ENCODE measurements at regions not wholly inside any gene's neighbourhood (a gene's known extent, or its start where the extent isn't known, plus 50 kb on each side); places are given as distances from the start of the nearest gene placed in this dataset.

DNA sequence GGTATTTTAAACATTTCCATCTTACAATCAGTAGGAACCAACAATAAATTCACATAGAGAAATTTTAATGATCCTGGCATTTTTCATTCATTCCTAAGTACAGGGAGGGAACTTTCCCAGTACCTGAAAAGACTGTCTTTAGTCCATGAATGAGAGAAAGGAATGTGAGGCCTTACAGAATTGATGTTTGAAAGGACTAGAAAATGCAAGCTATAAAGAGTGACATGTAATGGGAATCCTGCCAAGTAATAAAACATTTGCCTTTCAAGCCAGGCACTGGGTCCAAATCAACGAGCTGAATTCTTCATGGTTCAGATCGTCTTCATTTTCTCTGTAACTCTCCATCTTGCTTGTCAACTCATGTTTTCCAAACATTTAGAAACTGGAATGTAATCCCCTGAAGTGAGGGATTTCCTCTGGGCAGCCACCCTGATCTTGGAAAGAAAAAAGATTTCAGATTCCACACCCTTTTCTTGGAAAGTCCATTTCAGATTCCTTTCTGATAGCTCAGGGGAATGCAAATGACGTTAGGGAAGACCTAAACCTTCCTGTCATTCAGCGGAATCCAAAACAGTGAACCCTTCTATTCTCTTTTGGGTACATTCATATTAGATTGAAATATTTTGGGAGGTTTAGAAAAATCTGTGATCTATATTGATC, 315.8 kb downstream of the SH3GL2 start:
- no peak for DNase-seq (ENCODE audit: low read depth in 2 of 2)

DNA sequence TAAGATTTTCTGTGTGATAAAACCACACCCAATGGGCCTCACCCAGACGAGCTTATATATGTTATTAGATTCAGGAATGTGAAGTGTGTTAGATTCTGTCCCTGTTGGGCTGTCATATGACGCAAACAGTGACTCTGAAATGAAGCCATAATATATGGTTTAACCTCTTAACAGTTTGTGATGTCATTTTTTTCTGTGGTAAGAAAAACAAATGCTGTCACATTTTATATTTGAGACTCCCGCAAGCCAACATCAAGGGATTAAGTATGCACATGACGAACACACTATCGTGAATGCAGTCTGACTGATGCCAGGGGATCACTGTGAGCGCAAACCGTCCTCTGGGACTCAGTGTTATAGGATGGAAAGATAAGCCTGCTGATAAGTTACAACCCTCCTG, 321.7 kb downstream of the SH3GL2 start:
- DNase-seq (ENCODE audit: low read depth in 2 of 2) = no peak

DNA sequence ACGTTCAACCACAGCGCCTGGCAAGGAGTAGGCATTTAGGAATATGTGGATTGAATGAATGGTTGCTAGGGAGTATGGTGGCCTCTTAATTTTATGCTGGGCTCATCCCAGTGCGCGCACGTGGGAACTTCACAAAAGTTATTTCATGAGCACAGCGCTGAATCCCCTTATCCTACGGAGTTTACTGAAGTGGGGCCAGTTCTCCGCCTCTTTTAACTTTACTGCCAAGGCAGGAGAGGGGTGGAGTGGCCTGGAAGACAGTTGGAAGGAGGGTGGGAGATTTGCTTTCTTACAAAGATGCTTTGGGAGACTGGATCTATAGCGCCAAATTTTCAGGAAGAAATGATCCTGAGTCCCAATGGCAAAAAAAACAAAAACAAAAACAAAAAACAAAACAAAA, 326.5 kb downstream of the SH3GL2 start:
- no peak for DNase-seq (ENCODE audit: low read depth in 2 of 2)

DNA sequence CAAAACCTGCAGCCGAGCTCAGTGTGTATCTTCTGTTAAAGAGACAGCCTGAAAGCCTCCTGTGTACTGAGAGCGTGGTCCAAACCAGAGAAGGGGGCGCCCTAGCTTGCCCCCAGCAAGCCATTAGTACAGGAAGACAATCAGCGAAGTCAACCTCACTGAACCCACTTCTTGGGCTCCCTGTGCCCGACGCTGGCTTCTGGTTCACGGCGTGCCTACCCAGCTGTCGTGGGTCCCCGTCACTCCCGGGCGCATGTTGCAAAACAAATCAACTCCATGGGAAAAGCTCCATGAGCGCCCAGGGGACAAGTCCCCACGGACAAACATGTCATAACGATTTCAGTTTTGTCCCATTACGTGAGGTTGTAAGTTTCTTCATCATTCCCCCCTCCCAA, 326.9 kb downstream of the SH3GL2 start:
- no peak for DNase-seq (ENCODE audit: low read depth in 2 of 2)

DNA sequence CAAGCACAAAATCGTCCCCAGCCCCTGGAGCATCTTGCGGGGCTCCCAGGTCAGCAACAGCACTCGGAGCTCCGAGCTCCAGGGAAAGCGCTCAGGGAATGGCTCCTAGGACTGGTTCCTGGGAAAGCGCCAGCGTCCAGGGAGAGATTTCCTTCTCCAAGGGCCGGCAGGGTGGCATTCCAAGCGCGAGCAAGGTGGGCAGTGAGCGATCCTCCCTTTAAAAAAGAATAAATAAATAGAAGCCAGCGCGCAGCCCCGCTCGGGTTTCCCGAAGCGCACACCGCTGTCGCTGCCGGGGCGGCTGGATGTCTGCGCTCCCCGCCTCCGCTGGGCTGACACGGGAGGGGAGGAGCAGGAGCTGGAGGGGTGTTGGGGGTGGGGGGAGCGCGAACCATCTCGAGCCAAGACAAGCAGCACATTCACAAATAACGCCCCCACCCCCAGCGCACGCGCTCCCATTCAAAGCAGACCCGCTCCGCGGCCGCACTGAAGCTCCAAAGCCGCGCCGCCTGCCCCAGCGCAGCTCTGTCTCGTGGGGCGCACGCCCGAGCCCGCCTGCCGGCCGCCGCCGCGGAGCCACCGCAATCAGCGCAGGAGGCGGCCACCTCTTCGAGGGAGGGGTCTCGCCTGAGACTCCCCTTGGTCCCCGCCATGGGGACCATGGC, 327.4 kb downstream of the SH3GL2 start:
- no peak for DNase-seq (ENCODE audit: low read depth in 2 of 2)

DNA sequence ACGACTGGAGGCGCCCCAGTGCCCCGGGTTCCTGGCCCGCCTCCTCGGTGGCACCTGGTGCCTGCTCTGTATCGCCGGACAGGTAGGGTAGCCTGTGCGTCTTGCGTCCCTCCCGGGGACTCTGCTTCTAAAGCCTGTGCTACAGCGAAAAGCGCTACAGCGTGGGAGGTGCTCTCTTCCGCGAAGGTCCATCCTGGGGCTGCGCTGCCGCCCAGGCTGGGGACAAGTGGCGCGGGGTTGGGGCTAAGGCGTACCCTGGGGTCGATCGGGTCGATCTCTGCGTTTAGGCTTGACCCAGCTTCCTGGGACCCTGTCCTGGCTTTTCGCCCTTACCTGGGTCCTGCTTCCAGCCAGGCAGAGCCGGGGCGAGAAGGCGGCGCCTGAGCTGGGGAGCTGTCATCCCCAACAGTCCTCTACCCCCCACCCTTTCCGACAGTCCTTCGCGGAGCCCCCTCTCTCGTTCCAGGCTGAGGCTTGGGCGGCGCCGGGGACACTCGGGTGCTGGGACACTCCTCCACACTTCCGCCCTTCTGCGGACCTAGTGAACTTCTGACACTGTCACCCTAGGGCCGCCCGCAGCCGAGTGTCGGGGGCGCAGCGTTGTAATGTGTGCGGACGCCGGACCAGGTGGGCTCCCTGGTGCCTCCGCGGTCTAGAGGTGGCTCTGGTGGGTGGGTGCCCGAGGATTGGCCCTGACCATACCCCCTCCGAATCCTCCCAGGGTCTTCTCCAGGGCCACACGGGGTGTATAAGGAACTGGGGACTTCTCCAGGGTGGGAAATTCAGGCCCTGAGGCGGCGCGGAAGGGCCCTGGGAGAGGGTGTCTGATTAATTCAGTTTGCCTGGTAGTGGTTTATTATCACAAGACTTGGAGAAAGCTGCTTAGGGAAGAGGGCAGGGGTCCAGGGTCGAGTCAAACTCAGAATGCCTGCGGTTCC, 328.2 kb downstream of the SH3GL2 start:
- DNase-seq (ENCODE audit: low read depth in 2 of 2) = no peak

DNA sequence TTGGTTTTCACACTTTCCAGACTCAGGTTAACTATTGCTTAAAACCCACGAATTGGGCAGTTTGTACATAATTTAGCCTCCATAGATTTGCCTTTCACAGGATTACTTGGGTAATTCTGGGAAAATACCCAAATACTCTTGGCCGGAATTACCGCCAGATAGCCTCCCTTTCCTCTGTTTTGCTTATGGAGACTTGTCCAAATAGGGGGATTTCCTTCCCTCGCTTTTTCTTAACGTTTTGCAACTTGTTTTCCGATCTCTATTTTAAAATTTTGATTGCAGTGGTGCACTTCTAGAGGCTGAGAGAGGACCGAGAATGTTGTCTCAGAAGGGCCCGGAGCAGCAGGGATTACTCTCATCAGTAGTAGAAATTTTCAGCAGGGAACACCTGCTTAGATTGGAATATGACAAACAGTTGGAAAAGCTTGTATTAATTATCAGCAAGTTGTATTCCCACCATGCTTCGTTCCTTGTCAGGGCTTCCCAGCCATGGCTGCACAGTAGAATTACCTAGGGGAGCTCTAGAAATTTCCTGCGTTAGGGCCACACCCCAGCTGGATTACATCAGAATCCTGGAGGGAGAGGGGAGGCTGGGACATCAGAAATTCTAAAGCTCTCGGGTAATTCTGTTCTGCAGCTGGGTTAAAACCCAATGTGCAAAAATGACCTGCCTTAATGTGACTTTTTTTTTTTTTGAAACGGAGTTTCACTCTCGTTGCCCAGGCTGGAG, 329.1 kb downstream of the SH3GL2 start:
- DNase-seq (ENCODE audit: low read depth in 2 of 2) = no peak

DNA sequence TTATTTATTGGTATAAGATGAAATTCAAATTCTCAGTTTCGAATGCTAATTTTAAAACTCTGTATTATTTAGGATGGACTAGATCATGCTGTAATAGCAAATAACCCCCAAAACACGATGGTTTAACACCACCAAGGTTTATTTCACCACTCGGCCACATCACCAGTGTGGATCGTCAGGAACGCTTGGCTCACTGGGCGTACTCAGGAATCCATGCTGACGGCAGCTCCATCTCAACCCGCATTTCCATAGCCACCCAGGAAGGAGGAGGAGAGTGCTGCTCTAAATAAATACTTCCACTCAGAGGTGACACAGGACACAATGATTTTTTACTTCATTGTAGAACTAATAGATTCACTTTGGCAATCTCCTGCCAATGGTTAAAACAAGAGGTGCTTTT, 347.4 kb downstream of the SH3GL2 start:
- no peak for DNase-seq (ENCODE audit: low read depth in 2 of 2)

DNA sequence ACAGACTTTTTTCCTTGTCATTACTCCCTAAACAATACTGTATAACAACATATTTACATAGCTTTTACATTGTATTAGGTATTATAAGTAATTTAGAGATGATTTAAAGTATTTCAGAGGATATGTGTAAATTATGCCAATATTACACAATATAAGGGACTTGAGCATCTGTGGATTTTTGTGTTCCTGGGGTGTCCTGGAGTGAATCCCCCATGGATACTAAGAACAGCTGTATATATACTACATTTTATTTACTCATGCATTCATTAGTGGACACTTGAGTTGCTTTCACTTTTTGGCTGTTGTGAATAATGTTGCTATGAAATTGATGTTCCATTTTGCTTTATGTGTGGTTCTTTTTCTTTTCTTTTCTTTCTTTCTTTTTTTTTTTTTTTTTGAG, 348.8 kb downstream of the SH3GL2 start:
- no peak for DNase-seq (ENCODE audit: low read depth in 2 of 2)

DNA sequence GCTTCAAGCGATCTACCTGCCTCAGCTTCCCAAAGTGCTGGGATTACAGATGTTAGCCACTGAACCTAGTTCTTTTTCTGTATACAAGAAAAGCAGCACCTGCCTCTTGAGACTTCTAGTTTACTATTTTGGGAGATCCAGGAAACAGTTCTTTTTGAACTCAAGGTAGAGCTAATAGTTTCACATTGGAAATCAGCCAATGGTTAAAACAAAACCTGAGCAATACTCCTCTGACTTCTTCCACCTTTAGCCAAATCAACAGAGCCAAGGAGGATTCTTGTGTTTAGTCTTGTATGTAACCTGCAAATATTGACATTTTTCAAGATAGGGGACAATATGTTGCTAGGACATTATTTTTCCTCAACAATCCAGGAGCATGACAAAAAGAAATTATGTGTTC, 349.4 kb downstream of the SH3GL2 start:
- DNase-seq (ENCODE audit: low read depth in 2 of 2) = no peak

DNA sequence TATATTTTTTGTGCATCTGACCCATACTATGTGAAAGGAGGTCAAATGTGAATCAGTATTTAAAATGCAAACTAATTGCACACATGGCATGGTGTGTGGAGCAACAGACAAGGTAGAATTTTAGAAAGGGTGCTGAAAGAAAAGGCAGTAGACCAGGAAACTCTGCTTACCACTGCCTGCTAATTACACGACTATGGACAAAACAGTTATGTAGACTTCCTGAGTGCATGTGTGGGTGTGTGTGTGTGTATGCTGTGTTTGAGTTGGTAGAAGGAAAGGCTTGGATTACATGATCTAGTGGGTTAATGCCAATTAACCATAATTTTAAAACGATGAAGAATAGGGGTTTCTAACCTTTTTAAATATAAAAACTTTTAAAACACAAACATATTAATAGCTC, 349.9 kb downstream of the SH3GL2 start:
- no peak for DNase-seq (ENCODE audit: low read depth in 2 of 2)

DNA sequence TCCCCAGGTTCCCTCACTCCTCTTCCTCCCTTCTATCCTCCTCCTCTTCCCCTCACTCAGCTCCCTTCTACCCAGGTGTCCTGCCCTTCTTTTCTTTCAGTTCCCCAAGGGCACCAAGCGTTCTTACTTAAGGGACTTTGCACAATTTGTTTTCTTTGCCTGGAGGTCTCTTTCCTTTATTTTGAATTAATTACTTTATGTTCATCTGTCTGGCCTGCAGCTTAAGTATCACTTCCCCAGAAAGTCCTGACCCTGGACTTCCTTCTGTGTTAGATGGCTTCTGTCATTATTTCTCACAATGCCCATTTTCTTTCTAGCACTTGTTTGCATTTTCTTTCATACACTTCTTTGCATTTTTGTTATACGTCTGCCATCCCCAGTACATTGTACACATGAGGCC, 350.6 kb downstream of the SH3GL2 start:
- no peak for DNase-seq (ENCODE audit: low read depth in 2 of 2)

DNA sequence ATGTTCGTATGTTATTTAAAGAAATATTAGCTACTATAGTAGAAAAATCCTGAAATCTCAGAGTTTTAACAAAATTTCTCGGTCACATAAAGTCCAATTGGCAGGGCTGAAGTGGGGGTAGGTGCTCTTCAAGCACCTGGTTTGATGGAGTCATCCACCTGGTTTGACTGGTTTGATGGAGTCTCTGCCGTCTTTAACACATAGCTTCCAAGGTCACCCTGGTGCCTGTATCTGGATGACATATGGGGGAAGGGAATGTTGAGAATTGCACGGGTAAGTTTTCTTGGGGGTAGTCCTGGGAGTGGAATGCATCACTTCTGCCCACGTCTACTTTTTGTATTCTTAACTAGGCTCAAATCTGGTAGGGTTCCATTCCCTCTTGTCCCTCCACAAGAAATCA, 351.2 kb downstream of the SH3GL2 start:
- DNase-seq (ENCODE audit: low read depth in 2 of 2) = no peak

DNA sequence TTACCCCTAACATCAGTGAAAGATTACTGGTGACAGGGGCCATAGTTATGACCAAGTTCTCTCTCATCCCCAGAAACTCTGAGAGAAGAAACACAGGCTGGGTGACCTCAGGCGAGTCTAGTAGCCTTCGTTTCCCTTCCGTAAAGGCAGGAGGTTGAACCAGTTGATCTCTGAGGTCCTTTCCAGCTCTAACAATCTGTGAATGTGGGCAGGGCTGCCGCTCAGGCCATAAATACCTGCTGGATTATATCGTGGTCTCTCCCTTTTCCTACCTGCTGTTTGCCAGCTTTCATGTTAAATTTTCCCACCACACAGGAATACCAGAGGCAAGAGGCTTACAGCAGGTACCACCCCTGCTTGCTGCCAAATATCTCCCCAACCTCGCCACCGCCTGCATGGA, 357.5 kb downstream of the SH3GL2 start:
- no peak for DNase-seq (ENCODE audit: low read depth in 2 of 2)

DNA sequence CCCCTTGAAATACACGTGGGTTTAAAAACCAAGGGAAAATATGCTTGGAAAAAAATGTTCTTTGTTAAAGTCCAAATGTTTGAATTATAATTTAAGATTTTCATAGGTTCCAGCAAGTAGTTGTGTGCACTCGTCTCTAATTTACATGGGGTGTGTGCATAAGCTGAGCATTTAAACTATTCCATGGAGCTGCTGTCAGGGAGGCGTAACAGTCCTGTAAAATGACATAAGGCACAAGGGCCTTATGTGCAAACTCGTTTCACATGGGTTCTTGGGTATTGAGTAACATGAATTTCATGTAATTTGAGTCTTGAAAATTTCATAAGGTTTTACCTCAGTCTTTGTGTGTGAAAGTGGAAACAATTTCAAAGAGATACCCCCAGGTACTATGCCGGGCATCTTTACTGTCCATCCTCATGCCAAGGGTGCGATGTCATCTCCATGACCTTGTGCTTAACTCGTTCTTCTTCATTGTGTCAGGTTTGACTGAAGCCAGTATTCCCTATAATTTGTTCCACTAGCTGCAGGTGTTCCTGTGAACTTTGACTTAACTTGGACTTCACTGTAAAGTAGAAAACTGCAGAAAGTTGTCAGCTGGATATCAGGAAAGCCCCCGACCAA, 359.3 kb downstream of the SH3GL2 start:
- no peak for DNase-seq (ENCODE audit: low read depth in 2 of 2)

DNA sequence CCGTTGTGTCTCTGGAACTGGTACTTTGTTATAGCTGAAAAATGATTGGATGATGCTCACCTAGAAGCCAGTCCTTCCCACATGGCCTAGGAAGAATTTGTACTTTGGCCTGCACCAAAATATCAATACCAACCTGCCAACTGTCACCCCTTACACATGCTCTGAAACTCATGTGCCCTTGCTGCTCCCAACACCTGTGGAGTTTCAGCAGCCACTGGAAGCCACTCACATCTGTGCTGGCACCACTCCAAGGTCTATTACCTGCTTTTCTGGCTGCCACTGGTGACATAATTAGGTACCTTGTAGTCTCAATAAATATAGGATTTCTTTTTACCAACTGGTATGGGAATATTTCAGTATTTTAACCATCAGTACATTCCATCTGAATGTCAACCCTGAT, 363.6 kb downstream of the SH3GL2 start:
- DNase-seq (ENCODE audit: low read depth in 2 of 2) = no peak

DNA sequence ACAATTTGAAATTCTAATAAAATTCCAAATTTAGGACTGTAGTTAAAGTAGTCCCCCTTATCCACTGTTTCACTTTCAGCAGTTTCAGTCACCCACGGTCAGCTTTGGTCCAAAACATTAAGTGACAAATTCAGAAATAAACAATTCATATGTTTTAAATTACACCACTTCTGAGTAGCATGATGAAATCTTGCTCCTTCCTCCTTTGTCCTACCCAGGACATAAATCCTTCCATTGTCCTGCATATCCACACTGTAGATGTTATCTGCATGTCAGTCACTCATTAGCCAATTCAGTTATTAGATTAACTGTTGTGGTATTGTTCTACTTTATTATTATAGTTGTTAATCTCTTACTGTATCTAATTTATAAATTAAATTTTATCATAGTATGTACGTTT, 376.5 kb downstream of the SH3GL2 start:
- DNase-seq (ENCODE audit: low read depth in 2 of 2) = no peak

DNA sequence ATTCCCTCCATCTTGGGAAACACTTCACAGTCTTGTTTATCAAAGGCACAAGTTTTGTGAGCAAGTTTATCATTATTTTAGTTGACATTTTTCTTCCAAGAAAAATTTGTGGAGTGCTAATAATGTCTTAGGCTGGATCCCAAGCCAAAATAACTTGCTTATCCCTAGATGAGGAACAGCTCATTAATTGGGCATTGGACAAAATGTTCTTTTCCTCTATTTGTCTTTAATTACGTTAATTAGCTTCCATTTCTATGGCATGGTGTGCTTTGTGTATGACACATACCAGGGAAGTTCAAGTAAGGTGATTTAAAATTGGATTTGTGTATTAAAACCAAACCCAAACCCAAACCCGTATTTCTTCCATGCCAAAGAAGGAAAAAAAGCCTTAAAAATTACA, 379.5 kb downstream of the SH3GL2 start:
- DNase-seq (ENCODE audit: low read depth in 2 of 2) = no peak

DNA sequence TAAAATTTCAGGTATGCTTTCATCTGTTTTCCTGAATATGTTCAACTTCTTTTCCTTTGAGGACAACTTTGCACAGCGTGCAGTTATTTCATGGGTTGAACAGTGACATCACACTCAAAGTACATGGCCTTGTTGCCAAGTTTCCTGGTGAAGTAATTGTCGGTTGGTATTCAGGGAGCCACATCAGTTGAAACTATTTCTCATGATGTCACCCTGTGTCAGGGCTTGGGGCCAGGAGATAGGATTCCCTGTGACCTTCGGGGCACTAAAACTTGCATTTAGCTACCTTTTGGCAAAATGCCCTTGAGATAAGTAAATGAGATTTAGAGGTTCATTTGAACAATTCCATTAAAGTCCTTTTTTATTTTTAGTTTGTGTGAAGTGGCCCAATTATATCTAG, 383.9 kb downstream of the SH3GL2 start:
- DNase-seq (ENCODE audit: low read depth in 2 of 2) = no peak

DNA sequence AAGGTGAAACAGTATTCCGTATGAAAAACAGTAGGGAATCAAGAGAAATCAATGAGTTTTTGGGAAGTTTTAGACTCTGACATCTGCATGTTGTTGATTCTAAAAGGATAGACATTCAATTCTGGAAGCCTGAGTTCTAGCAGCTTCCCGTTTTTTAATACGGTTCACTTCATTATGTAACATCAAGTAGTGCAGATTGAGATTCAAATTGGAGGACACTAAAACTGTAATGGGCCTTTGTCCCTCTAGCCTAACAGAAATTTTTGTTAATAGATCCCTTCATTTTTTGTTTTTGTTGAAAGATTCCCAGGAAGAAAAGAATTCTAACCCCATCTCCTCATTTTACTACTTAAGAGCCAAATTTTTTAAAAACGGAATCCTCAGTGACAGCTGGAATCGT, 384.6 kb downstream of the SH3GL2 start:
- DNase-seq (ENCODE audit: low read depth in 2 of 2) = no peak

DNA sequence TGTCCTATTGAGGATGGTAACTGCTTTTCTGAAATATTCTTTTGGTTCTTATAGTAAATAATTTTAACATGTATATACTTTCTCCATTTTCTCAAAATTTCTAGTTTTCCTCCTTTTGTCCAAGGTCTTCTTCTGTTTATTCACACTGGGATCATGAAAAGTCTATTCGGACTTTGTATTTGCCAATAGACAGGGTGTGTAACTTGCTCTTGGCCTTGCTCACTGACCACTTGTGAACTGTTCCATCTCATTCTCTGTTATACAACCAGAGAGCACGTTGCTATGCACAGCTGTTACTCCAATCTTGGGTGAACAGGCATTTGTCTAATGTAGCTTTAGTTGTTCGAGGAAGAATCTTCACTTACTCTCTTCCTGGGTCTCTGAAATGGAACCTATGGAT, 388.9 kb downstream of the SH3GL2 start:
- DNase-seq (ENCODE audit: low read depth in 2 of 2) = no peak

DNA sequence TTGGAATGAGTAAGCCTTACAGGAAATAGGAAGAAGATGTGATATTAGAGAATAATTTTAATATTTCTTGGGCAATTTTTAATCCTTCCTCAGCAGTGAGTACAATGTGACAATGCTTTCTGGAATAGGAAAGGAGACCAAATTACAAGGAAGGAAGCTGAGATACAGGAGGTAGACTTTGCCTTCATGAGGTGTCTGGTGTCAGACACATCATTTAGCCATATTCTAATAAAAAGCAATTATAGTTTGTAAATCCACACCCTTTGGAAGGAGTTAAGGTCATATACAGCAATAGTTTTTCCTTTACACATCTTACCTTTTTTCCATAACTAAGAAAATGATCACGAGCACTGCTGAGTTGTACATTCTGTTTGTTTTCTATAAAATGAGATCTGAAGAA, 390.4 kb downstream of the SH3GL2 start:
- no peak for DNase-seq (ENCODE audit: low read depth in 2 of 2)
